ENCODE measurements at regions not wholly inside any gene's neighbourhood (a gene's known extent, or its start where the extent isn't known, plus 50 kb on each side); places are given as distances from the start of the nearest gene placed in this dataset.
"Not testable (repeated sequence)": the region's sequence is repeated elsewhere in the genome, so short reads cannot be mapped to it uniquely, and the experiment has no call there.

- DNase-seq (ENCODE audit: low spot score), result no peak
These were observed 107.8 kb upstream of the FOLH1 start for GRCh38 chr11:49316180-49316579.

- no peak for DNase-seq (ENCODE audit: low spot score)
These were observed 94.7 kb upstream of the FOLH1 start for GRCh38 chr11:49303080-49303479.

GRCh38 chr11:49302360-49302759 is 94.0 kb upstream of the FOLH1 start:
- DNase-seq (ENCODE audit: low spot score), result no peak

DNA sequence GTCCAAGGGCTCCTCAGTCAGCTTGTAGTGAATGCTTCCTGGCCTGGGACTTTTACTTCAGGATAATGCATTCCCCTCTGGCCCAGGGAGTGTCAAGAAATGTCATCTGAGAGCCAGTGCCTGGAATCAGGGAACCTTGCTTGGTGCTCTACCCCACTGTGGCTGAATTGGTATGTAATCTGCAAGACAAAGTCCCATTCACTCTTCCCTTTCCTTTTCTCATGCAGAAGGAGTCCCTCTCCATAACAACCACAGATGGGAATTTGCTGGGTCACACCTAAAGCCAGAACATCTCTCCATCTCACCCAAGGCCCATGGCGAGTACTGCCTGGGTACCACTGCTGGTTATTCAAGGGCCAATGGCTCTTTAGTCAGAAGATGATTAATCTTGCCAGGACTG is 89.6 kb upstream of the FOLH1 start:
- DNase-seq (ENCODE audit: low spot score), result not testable (repeated sequence)

GRCh38 chr11:49283911-49284310 is 75.5 kb upstream of the FOLH1 start:
- not testable (repeated sequence) for DNase-seq (ENCODE audit: low spot score)

DNA sequence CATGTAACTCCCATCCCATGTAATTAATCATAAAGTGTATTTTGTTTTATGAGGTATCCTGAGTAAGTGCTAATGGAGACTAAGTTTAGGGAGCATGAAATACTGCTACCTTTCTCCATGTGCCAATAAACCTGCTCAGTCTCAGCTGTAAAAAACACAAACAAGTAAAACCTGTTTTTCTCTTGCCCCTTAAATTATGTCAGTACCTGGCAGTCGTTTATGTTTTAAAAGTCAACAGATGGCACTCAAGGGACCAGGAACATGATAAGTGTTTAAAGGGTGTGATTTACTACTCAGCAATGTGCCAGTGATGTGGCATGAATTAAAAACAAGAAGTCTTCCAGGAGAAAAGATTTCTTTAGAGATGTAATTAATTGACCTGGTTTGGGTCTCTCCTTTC is 74.9 kb upstream of the FOLH1 start:
- not testable (repeated sequence) for DNase-seq (ENCODE audit: low spot score)

- DNase-seq (ENCODE audit: low spot score), result not testable (repeated sequence)
These were observed 73.7 kb upstream of the FOLH1 start for GRCh38 chr11:49282125-49282524.

- DNase-seq (ENCODE audit: low spot score), result not testable (repeated sequence)
These were observed 69.5 kb upstream of the FOLH1 start for GRCh38 chr11:49277951-49278350.

All from globus pallidus (tissue), 1 donor.